PC-9 (cell line): ENCODE measurements at regions not wholly inside any gene's neighbourhood (a gene's known extent, or its start where the extent isn't known, plus 50 kb on each side); places are given as distances from the start of the nearest gene placed in this dataset.

Experiments used
- BruUV-seq: library from RNA; stranded (reverse); fragments of 400-500 nt; replicated peaks from 2 replicates; lab custom pipeline; 2021; lab: Mats Ljungman, UMichigan
- CTCF ChIA-PET: fragments of 300-600 bp; sonication (Branson Sonifier 250); formaldehyde crosslinking; loops from one replicate; lab custom pipeline; 2022; ENCODE audit warnings: antibody characterized with exemption; lab: Charles Lee
- POLR2A ChIA-PET: fragments of 300-600 bp; sonication (Branson Sonifier 250); formaldehyde crosslinking; loops from one replicate; lab custom pipeline; 2022; ENCODE audit warnings: antibody characterized with exemption; ENCODE audit not compliant: unreplicated experiment; lab: Charles Lee
- DNase-seq, 2 experiments: peaks; one replicate each; pipeline versions ENCODE4 v3.0.0 to v3.0.0-alpha.2; 2015 to 2022; ENCODE audit warnings: mixed read lengths in 1 of 2
- H2AFZ ChIP-seq: fragments of 200-600 bp; sonication (generic); 2 replicates; pipeline ENCODE4 v1.8.1; 2017; ENCODE audit warnings: antibody characterized with exemption
- H3F3A ChIP-seq: fragments of 200-600 bp; sonication (generic); 2 replicates; pipeline ENCODE4 v1.8.1; 2017; ENCODE audit warnings: antibody characterized with exemption, mild to moderate bottlenecking, low read depth; ENCODE audit not compliant: insufficient read depth
- H3K27ac ChIP-seq: fragments of 200-600 bp; sonication (generic); 2 replicates; pipeline ENCODE4 v1.6.1; 2016; ENCODE audit warnings: mixed run types
- H3K27me3 ChIP-seq: fragments of 200-600 bp; sonication (generic); 2 replicates; pipeline ENCODE4 v1.6.1; 2016; ENCODE audit warnings: low read depth, mixed run types; ENCODE audit not compliant: insufficient read depth
- H3K36me3 ChIP-seq: fragments of 200-600 bp; sonication (generic); 2 replicates; pipeline ENCODE4 v1.6.1; 2016; ENCODE audit warnings: low read depth, mixed run types
- H3K4me1 ChIP-seq: fragments of 200-600 bp; sonication (generic); replicated peaks from 2 replicates; pipeline ENCODE4 v1.6.1; 2016; ENCODE audit warnings: mixed run types; ENCODE audit not compliant: insufficient read depth
- H3K4me2 ChIP-seq: fragments of 200-600 bp; sonication (generic); 2 replicates; pipeline ENCODE4 v1.6.1; 2017; ENCODE audit warnings: mixed run types
- H3K4me3 ChIP-seq: fragments of 200-600 bp; sonication (generic); 2 replicates; pipeline ENCODE4 v1.6.1; 2016; ENCODE audit warnings: mixed run types
- H3K79me2 ChIP-seq: fragments of 200-600 bp; sonication (generic); 2 replicates; pipeline ENCODE4 v1.6.1; 2017; ENCODE audit warnings: low read depth, mixed run types
- H3K9me2 ChIP-seq: fragments of 200-600 bp; sonication (generic); 2 replicates; pipeline ENCODE4 v1.8.1; 2017; ENCODE audit warnings: mild to moderate bottlenecking; ENCODE audit not compliant: insufficient read depth
- H3K9me3 ChIP-seq: fragments of 200-600 bp; sonication (generic); 2 replicates; pipeline ENCODE4 v1.8.1; 2016; ENCODE audit warnings: low read depth; ENCODE audit not compliant: insufficient read depth
- H4K20me1 ChIP-seq: fragments of 200-600 bp; sonication (generic); 2 replicates; pipeline ENCODE4 v1.8.1; 2017; ENCODE audit not compliant: insufficient read depth
- CTCF ChIP-seq: fragments of 200-600 bp; sonication (generic); conservative IDR thresholded peaks from 2 replicates; pipeline ENCODE4 v1.6.1; 2017; ENCODE audit warnings: mixed run types, antibody characterized with exemption, mild to moderate bottlenecking, moderate library complexity
- EZH2 ChIP-seq: fragments of 200-600 bp; sonication (generic); IDR thresholded peaks from 2 replicates; pipeline ENCODE4 v1.8.0; 2017; ENCODE audit warnings: antibody characterized with exemption, low read depth
- intact Hi-C: fragments of 100-400 bp; cut with micrococcal nuclease; formaldehyde crosslinking; loops from one replicate; pipeline ENCODE4 v1.10.0; 2022; ENCODE audit not compliant: unreplicated experiment

- no peaks in the 10 kb centered on the region for H3K9me2 ChIP-seq
- no peak overlapping the region for H3K27ac ChIP-seq
- no peak overlapping the region for H3K4me2 ChIP-seq
- H3K79me2 ChIP-seq: no peaks in the 10 kb centered on the region
- intact Hi-C loops: no loop called here
- no peaks in the 10 kb centered on the region for H3K36me3 ChIP-seq
- no peak for DNase-seq
- BruUV-seq: no TSS peak
- POLR2A ChIA-PET: interaction anchor here (0.7 kb wide), 1 partner anchor 1064 kb away, joined by 10 read pairs; no protein-coding TSS in a partner anchor
- no peak for TF ChIP-seq CTCF
- no peak for TF ChIP-seq EZH2
- H3F3A ChIP-seq: no peaks in the 10 kb centered on the region
- H4K20me1 ChIP-seq: no peaks in the 10 kb centered on the region
- peaks cover 7% of the 10 kb centered on the region for H3K9me3 ChIP-seq
- H3K27me3 ChIP-seq: no peaks in the 10 kb centered on the region
- H3K4me3 ChIP-seq: no peak overlapping the region
- CTCF ChIA-PET: interaction anchor here (0.7 kb wide), 1 partner anchor 102 kb away, joined by 4 read pairs; no protein-coding TSS in a partner anchor
- no peak overlapping the region for H2AFZ ChIP-seq
- H3K4me1 ChIP-seq: no peaks in the 10 kb centered on the region
Observed at GRCh38 chr13:104648291-104648690, 1582.1 kb upstream of the SLC10A2 start.

GRCh38 chr13:104645786-104646185 lies 1579.6 kb upstream of the SLC10A2 start:
- Histone ChIP-seq H3K79me2 (no peaks in the 10 kb centered on the region), H3K4me3 (no peak overlapping the region), H3K9me3 (peaks cover 7% of the 10 kb centered on the region), H3K4me1 (0 out of 2 replicates have a peak, but pooled peaks cover 8% of the 10 kb centered on the region), H3K27ac (no peak overlapping the region), H3K9me2 (no peaks in the 10 kb centered on the region), H3K36me3 (no peaks in the 10 kb centered on the region), H3K4me2 (no peak overlapping the region), H2AFZ (no peak overlapping the region), H3F3A (no peaks in the 10 kb centered on the region), H3K27me3 (no peaks in the 10 kb centered on the region), H4K20me1 (no peaks in the 10 kb centered on the region)
- POLR2A ChIA-PET: interaction anchor here (0.6 kb wide), 1 partner anchor 1459 kb away, joined by 4 read pairs; no protein-coding TSS in a partner anchor
- CTCF ChIA-PET: no interaction called here
- no TSS peak for BruUV-seq
- no peak for DNase-seq
- no peak for TF ChIP-seq EZH2
- TF ChIP-seq CTCF: no peak
- intact Hi-C loops: no loop called here

- intact Hi-C loops: no loop called here
- H2AFZ ChIP-seq: peak overlapping the region; percentile 29; the same call in 1 of the 2 replicates
- no TSS peak for BruUV-seq
- no peaks in the 10 kb centered on the region for H3K36me3 ChIP-seq
- H3K79me2 ChIP-seq: no peaks in the 10 kb centered on the region
- H3K4me1 ChIP-seq: 0 out of 2 replicates have a peak, but pooled peaks cover 8% of the 10 kb centered on the region
- no peaks in the 10 kb centered on the region for H3K27me3 ChIP-seq
- no peak overlapping the region for H3K4me3 ChIP-seq
- no peaks in the 10 kb centered on the region for H4K20me1 ChIP-seq
- TF ChIP-seq CTCF (no peak), EZH2 (no peak)
- peak overlapping the region; percentile 10; the same call in 1 of the 2 replicates for H3K4me2 ChIP-seq
- no peaks in the 10 kb centered on the region for H3K9me2 ChIP-seq
- H3K9me3 ChIP-seq: no peaks in the 10 kb centered on the region
- ChIA-PET POLR2A (no interaction called here), CTCF (no interaction called here)
- no peaks in the 10 kb centered on the region for H3F3A ChIP-seq
- peak; percentile 39 to 75 for DNase-seq
- H3K27ac ChIP-seq: no peak overlapping the region
Observed at GRCh38 chr13:104641309-104641708, 1575.1 kb upstream of the SLC10A2 start.
